Mesenchymal stem cell (in vitro differentiated cells and primary cell): ENCODE measurements at regions not wholly inside any gene's neighbourhood (a gene's known extent, or its start where the extent isn't known, plus 50 kb on each side); places are given as distances from the start of the nearest gene placed in this dataset.

Source experiments
- DNase-seq: peaks from one replicate; pipeline ENCODE4 v3.0.0-alpha.2; 2013
- H2AFZ ChIP-seq: one replicate; pipeline ENCODE4 v1.6.1; 2013; ENCODE audit warnings: low read depth, mild to moderate bottlenecking, control low read depth, inconsistent platforms, low read length, moderate library complexity
- H2AK5ac ChIP-seq: 2 replicates; pipeline ENCODE4 v1.6.1; 2013; ENCODE audit warnings: low read length, moderate library complexity, mild to moderate bottlenecking, inconsistent platforms; ENCODE audit not compliant: severe bottlenecking
- H2BK120ac ChIP-seq: one replicate; pipeline ENCODE4 v1.6.1; 2013; ENCODE audit warnings: low read depth, mild to moderate bottlenecking, inconsistent platforms, low read length, moderate library complexity
- H2BK12ac ChIP-seq, 2 experiments: one replicate each; pipeline ENCODE4 v1.6.1; 2013; ENCODE audit warnings: inconsistent platforms in 2 of 2, low read length in 2 of 2, mild to moderate bottlenecking in 2 of 2, moderate library complexity in 2 of 2, control low read depth in 1 of 2
- H2BK15ac ChIP-seq: one replicate; pipeline ENCODE4 v1.6.1; 2013; ENCODE audit warnings: mild to moderate bottlenecking, low read depth, inconsistent platforms; ENCODE audit not compliant: poor library complexity, severe bottlenecking
- H2BK5ac ChIP-seq: 2 replicates; pipeline ENCODE4 v1.6.1; 2013; ENCODE audit warnings: low read depth, mild to moderate bottlenecking, low read length, control low read depth, inconsistent platforms; ENCODE audit not compliant: poor library complexity, severe bottlenecking
- H3K14ac ChIP-seq, 2 experiments: one replicate each; pipeline ENCODE4 v1.6.1; 2013; ENCODE audit warnings: inconsistent platforms in 2 of 2, low read length in 2 of 2, control low read depth in 1 of 2, mild to moderate bottlenecking in 1 of 2, moderate library complexity in 1 of 2
- H3K18ac ChIP-seq, 2 experiments: one replicate each; pipeline ENCODE4 v1.6.1; 2013; ENCODE audit warnings: inconsistent platforms in 2 of 2, low read length in 2 of 2, control low read depth in 1 of 2, low read depth in 1 of 2, mild to moderate bottlenecking in 1 of 2
- H3K23ac ChIP-seq, 2 experiments: one replicate each; pipeline ENCODE4 v1.6.1; 2013; ENCODE audit warnings: inconsistent platforms in 2 of 2, low read length in 2 of 2, mild to moderate bottlenecking in 2 of 2, moderate library complexity in 2 of 2, control low read depth in 1 of 2
- H3K27ac ChIP-seq: 2 replicates; pipeline ENCODE4 v1.5.1; 2013; ENCODE audit warnings: mild to moderate bottlenecking, moderate library complexity, low read length, control low read depth, inconsistent platforms; ENCODE audit not compliant: poor library complexity, severe bottlenecking
- H3K27me3 ChIP-seq, 2 experiments: 2 replicates each; pipeline versions ENCODE4 v1.6.1 to v1.7.0; 2013; ENCODE audit warnings: low read length in 2 of 2, mild to moderate bottlenecking in 2 of 2, moderate library complexity in 2 of 2, control low read depth in 1 of 2, inconsistent platforms in 1 of 2; ENCODE audit not compliant: control insufficient read depth in 1 of 2, insufficient read depth in 1 of 2
- H3K36me3 ChIP-seq, 2 experiments: 2 replicates each; pipeline versions ENCODE4 v1.6.1 to v1.7.0; 2013; ENCODE audit warnings: low read length in 2 of 2, control low read depth in 1 of 2, inconsistent platforms in 1 of 2, low read depth in 1 of 2, mild to moderate bottlenecking in 1 of 2; ENCODE audit not compliant: insufficient read depth in 2 of 2, control insufficient read depth in 1 of 2
- H3K4ac ChIP-seq, 2 experiments: one replicate each; pipeline ENCODE4 v1.6.1; 2013; ENCODE audit warnings: inconsistent platforms in 2 of 2, low read length in 2 of 2, mild to moderate bottlenecking in 2 of 2, moderate library complexity in 2 of 2, control low read depth in 1 of 2, low read depth in 1 of 2
- H3K4me1 ChIP-seq: 2 replicates; pipeline ENCODE4 v1.6.1; 2013; ENCODE audit warnings: low read depth, low read length, control low read depth; ENCODE audit not compliant: control insufficient read depth, insufficient read depth
- H3K4me2 ChIP-seq: 2 replicates; pipeline ENCODE4 v1.6.1; 2013; ENCODE audit warnings: low read length, mild to moderate bottlenecking, inconsistent platforms; ENCODE audit not compliant: poor library complexity, severe bottlenecking
- H3K4me3 ChIP-seq, 2 experiments: 2 replicates each; pipeline versions ENCODE4 v1.5.1 to v1.7.0; 2013; ENCODE audit warnings: low read length in 2 of 2, mild to moderate bottlenecking in 2 of 2, control low read depth in 1 of 2, low read depth in 1 of 2; ENCODE audit not compliant: insufficient read depth in 1 of 2
- H3K79me1 ChIP-seq: replicated peaks from 2 replicates; pipeline ENCODE4 v1.6.1; 2013; ENCODE audit warnings: mild to moderate bottlenecking, control low read depth, low read length, inconsistent platforms; ENCODE audit not compliant: poor library complexity, severe bottlenecking
- H3K9ac ChIP-seq: 2 replicates; pipeline ENCODE4 v1.7.0; 2013; ENCODE audit warnings: mild to moderate bottlenecking, low read length, moderate library complexity
- H3K9me3 ChIP-seq: 2 replicates; pipeline ENCODE4 v1.7.0; 2013; ENCODE audit warnings: mild to moderate bottlenecking, low read length; ENCODE audit not compliant: control insufficient read depth
- H4K8ac ChIP-seq: one replicate; pipeline ENCODE4 v1.6.1; 2013; ENCODE audit warnings: inconsistent platforms, mild to moderate bottlenecking, low read length, moderate library complexity
- H4K91ac ChIP-seq: one replicate; pipeline ENCODE4 v1.6.1; 2013; ENCODE audit warnings: mild to moderate bottlenecking, low read length, inconsistent platforms
- WGBS: methylation state at CpG from one replicate; pipeline ENCODE4 v1.1.7; 2013; ENCODE audit warnings: mixed read lengths; 5-methylcytosine and 5-hydroxymethylcytosine counted together

DNA sequence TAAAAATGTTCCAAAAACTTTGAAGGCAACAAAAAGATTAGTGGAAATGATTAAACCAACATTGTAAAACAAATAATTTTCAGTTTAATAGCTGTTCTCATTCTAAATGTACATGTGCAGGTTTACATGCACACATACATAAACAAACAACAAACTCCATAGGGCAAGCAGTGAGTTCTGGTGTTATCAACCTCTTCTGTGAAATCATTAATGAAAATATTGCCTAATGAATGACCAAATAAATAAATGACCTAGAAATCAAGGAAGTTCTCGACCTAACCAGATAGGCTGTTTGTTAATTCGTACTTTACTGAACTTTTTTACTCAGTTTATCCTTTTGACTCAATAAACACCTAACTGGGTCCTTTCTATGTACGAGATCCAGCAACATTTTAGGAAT, 165.5 kb upstream of the RORB start:
- Histone ChIP-seq H3K14ac (no peak overlapping the region), H3K23ac (no peak overlapping the region), H3K79me1 (no peaks in the 10 kb centered on the region), H3K4me3 (no peak overlapping the region), H2AK5ac (no peak overlapping the region), H3K27me3 (no peaks in the 10 kb centered on the region), H3K18ac (no peak overlapping the region), H4K91ac (no peak overlapping the region), H3K4me2 (no peak overlapping the region), H3K9ac (no peak overlapping the region), H3K36me3 (no peaks in the 10 kb centered on the region), H3K9me3 (no peaks in the 10 kb centered on the region), H2BK15ac (no peak overlapping the region), H2BK120ac (no peak overlapping the region), H3K4me1 (no peaks in the 10 kb centered on the region), H3K27ac (no peak overlapping the region), H3K4ac (no peak overlapping the region), H2AFZ (no peak overlapping the region), H2BK5ac (no peak overlapping the region), H2BK12ac (no peak overlapping the region), H4K8ac (no peak overlapping the region)
- no peak for DNase-seq
- 54% methylated on average over 3 of the region's 3 CpGs for WGBS

DNA sequence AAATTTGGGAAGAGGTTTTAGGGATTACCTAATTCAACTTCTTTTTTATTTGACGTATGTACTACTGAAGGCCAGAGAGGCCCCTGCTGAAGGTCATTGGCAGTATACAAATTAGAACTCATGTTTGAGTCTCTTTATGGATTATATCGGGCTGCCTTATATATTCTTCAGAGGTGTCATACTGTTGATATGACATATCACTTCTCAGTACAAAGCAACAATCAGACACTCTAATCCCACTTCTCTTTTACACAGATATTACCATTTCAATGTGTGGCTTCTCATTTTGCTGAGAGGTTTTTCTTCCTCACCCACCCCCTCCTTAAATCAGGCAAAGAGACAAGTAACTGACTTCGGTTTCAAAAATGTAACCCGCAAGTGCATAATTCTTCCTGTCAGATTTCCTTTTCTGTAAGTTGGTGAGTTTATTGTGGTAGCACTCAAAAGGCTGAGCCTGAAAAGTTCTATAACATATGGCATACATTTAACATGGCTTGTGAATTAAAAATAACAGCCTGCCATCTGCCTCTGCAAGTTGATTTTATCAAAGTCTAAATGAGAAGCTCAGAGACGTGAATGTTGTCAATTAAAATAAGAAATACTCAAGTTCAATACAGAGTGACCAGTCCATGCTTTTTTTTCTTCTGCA, 163.6 kb upstream of the RORB start:
- H2BK12ac ChIP-seq = no peak overlapping the region
- H4K91ac ChIP-seq = no peak overlapping the region
- no peak overlapping the region for H2BK5ac ChIP-seq
- no peak overlapping the region for H3K9ac ChIP-seq
- H3K4me1 ChIP-seq = no peaks in the 10 kb centered on the region
- no peak overlapping the region for H3K4ac ChIP-seq
- H3K9me3 ChIP-seq = no peaks in the 10 kb centered on the region
- H3K79me1 ChIP-seq = no peaks in the 10 kb centered on the region
- H3K36me3 ChIP-seq = no peaks in the 10 kb centered on the region
- H4K8ac ChIP-seq = no peak overlapping the region
- no peak overlapping the region for H2AFZ ChIP-seq
- H2AK5ac ChIP-seq = no peak overlapping the region
- H2BK120ac ChIP-seq = no peak overlapping the region
- H3K18ac ChIP-seq = no peak overlapping the region
- no peak for DNase-seq
- H3K4me2 ChIP-seq = no peak overlapping the region
- H3K27me3 ChIP-seq = no peaks in the 10 kb centered on the region
- H3K27ac ChIP-seq = no peak overlapping the region
- WGBS = 90% methylated on average over 3 of the region's 5 CpGs
- no peak overlapping the region for H3K14ac ChIP-seq
- no peak overlapping the region for H3K4me3 ChIP-seq
- H2BK15ac ChIP-seq = no peak overlapping the region
- H3K23ac ChIP-seq = no peak overlapping the region

DNA sequence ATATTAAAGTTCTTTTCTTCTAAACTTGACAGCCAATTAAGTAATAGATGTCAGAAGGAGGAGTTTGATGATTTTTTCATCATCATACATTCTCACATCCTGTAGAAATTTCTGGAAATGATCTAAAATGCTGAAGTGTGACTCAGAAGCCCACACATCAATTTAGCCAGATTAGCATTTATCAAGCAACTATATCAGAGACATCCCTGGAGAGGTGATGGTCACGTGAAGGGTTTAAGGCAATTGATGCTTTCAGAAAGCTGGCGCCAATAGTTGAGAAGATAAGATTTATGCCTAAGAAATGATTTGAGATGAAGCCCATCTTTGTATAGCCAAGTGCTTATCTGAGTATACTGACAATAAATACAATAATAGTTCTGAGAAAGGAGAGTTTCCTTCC, 162.9 kb upstream of the RORB start:
- H3K9me3 ChIP-seq = no peaks in the 10 kb centered on the region
- no peak overlapping the region for H3K4ac ChIP-seq
- no peak for DNase-seq
- WGBS = 100% methylated on average over 2 of the region's 2 CpGs
- no peak overlapping the region for H2BK5ac ChIP-seq
- H3K79me1 ChIP-seq = no peaks in the 10 kb centered on the region
- H3K23ac ChIP-seq = no peak overlapping the region
- H2AFZ ChIP-seq = no peak overlapping the region
- H3K4me3 ChIP-seq = no peak overlapping the region
- H3K27ac ChIP-seq = no peak overlapping the region
- no peak overlapping the region for H4K8ac ChIP-seq
- no peak overlapping the region for H3K18ac ChIP-seq
- H3K14ac ChIP-seq = no peak overlapping the region
- H3K4me1 ChIP-seq = no peaks in the 10 kb centered on the region
- no peaks in the 10 kb centered on the region for H3K36me3 ChIP-seq
- H3K9ac ChIP-seq = no peak overlapping the region
- H2BK12ac ChIP-seq = no peak overlapping the region
- H2BK120ac ChIP-seq = no peak overlapping the region
- no peaks in the 10 kb centered on the region for H3K27me3 ChIP-seq
- no peak overlapping the region for H2AK5ac ChIP-seq
- H2BK15ac ChIP-seq = no peak overlapping the region
- H3K4me2 ChIP-seq = no peak overlapping the region
- H4K91ac ChIP-seq = no peak overlapping the region

GRCh38 chr9:74336161-74336560, 161.0 kb upstream of the RORB start:
- Histone ChIP-seq H3K9ac (no peak overlapping the region), H3K27me3 (no peaks in the 10 kb centered on the region), H3K18ac (no peak overlapping the region), H4K91ac (no peak overlapping the region), H3K23ac (no peak overlapping the region), H3K4ac (no peak overlapping the region), H3K36me3 (no peaks in the 10 kb centered on the region), H3K4me2 (no peak overlapping the region), H2BK5ac (no peak overlapping the region), H2BK12ac (no peak overlapping the region), H2AFZ (no peak overlapping the region), H2AK5ac (no peak overlapping the region), H3K14ac (no peak overlapping the region), H4K8ac (no peak overlapping the region), H2BK15ac (no peak overlapping the region), H3K9me3 (peaks cover 5% of the 10 kb centered on the region), H3K4me3 (no peak overlapping the region), H2BK120ac (no peak overlapping the region), H3K79me1 (no peaks in the 10 kb centered on the region), H3K27ac (no peak overlapping the region), H3K4me1 (no peaks in the 10 kb centered on the region)
- 38% methylated on average over 1 of the region's 1 CpG for WGBS
- no peak for DNase-seq
